Stimulated activated CD4-positive, alpha-beta T cell treated with anti-CD3 and anti-CD28 coated beads, Interleukin-2, amount 100 ng/mL, for 48 hours (primary cell): ENCODE measurements at regions not wholly inside any gene's neighbourhood (a gene's known extent, or its start where the extent isn't known, plus 50 kb on each side); places are given as distances from the start of the nearest gene placed in this dataset.
"Not testable (repeated sequence)": the region's sequence is repeated elsewhere in the genome, so short reads cannot be mapped to it uniquely, and the experiment has no call there.

Experiments used
- DNase-seq, 2 donors: peaks; one replicate each; pipeline ENCODE4 v3.0.0-alpha.2; 2020

GRCh38 chr2:238763471-238763995 is 84.4 kb upstream of the TWIST2 start:
- DNase-seq = no peak

DNA sequence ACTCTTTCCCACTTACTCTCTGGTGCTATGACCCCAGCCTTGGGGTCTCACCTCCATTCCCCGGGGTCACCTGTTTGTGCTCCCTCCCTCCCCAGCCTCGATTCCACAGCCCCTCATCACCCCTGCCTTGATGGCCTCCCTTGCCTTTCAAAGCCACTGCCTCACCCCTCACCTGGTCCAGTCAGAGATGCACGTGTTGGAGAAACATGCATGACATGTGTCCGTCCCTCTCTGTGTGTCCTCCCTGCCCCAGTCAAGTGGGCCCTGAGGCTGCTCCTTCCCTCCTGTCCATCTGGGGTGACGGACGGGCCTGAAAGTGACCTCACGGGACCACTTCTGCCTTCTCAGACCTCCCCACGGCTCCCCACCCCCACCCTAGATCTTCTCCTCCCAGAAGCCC is 82.3 kb upstream of the TWIST2 start:
- DNase-seq = no peak

GRCh38 chr2:238771218-238771617 is 76.7 kb upstream of the TWIST2 start:
- DNase-seq = no peak

- DNase-seq = no peak
Measured at GRCh38 chr2:238771639-238772038, 76.2 kb upstream of the TWIST2 start.

DNA sequence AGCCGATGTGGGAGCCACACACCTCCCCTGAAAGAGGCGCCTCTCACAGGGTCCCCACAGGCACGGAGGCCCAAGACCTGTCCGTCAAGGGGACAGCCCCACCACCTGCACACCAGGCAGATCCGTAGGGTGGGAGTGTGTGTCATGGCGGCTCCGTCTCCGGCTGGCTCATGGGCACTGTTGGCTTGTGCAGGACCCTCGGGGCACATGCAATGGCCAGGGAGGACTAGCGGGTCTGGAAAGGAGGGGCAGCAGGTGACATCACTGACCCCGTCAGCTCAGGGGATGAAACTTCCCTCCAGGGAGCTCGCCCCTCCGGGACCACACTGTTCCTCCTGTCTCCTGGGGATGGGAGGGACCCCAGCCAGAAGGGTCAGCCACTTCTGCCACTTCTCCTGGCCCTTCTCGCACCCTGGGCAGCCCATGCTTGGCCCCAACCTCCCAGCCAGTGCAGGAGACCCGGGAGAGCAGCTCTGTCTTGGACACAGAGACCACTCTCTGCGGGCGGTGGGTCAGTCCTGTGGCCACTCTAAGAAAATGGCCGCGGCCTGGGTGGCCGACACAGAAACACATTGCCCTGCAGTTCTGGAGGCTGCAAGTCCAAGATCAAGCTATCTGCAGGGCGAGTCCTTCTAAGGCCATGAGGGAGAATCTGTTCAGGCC is 75.1 kb upstream of the TWIST2 start:
- no peak for DNase-seq

DNA sequence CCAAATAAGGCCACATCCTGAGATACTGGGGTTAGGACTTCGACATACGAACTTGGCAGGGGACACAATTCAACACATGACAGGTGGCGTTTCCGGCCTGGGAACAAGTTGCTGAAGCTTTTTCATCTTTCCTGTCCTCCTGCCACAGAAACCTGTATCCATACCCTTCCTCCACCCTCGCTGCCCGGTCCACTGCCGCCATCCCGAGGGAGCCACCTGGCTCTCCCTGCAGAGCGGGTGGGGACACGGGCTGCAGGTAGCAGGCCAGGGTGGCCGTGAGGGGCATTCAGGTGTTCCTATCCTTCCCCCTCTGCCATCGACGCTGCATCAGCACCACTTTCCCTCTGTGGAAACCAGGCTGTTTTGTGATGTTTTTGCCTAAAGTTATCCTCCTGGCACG is 74.4 kb upstream of the TWIST2 start:
- no peak for DNase-seq

DNA sequence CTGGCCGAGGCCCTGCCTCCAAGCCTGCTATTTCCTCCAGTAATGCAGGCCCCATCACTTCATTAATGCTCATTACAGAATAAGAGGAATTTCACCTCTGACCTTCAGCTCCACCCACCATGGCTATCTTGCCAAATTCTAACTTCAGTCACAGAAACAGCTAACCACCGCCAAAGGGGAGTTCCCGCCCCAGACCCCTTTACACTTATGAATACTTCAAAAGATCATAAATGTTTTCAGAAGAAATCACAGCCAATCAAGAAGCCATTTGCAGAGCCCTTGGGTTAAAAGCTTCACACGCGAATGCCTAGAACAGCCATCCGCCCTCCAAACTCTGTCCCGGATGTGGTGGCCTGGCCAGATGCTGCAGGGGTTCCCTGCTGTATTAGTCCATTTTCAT is 73.8 kb upstream of the TWIST2 start:
- no peak for DNase-seq

- DNase-seq = no peak
Measured at GRCh38 chr2:238774980-238775509, 72.8 kb upstream of the TWIST2 start.

DNA sequence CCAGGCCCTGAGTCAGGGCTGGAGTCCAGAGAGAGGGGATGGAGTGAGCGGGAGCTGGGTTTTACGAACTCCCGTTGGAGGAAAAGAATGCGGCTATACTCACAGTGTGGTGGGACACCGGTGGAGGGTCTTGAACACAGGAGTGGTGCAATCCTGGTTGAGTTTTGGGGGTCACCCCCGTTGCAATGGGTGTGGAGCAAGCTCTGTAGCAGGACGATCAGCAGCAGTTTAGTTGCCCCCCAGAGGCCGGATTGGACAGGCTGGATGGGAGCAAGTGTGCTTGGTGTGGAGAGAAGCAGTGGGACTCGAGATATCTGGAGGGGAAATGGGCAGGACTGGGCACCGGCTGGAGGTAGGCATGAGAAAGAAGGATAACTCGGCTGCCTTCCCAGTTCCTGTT is 72.3 kb upstream of the TWIST2 start:
- DNase-seq = no peak

DNA sequence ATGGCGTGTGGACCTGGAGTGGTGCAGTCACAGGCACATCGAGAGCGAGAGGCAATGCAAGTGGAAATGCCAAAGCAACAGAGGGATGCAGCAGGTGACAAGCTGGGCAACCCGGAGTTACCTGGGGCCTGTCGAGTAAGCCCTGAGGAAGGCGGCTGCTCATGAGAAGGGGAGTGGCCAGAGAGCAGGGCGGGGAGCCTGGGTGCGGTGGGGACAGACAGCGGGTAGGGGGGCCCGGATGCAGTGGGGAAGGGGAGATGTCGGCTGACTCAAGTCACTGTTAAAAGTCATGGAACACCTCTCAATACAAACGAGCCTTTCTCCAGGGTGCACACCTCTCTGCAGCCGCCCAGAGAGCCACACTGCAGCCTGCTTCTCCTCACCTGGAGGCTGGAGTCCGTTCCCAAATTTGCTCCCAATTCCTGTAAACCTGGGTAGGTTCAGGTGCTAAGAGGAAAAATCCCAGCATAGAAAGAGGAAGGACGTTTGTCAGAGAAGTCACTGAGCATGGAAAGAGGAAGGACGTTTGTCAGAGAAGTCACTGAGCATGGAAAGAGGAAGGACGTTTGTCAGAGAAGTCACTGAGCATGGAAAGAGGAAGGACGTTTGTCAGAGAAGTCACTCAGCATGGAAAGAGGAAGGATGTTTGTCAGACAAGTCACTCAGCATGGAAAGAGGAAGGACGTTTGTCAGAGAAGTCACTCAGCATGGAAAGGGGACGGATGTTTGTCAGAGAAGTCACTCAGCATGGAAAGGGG is 71.7 kb upstream of the TWIST2 start:
- DNase-seq = no peak

DNA sequence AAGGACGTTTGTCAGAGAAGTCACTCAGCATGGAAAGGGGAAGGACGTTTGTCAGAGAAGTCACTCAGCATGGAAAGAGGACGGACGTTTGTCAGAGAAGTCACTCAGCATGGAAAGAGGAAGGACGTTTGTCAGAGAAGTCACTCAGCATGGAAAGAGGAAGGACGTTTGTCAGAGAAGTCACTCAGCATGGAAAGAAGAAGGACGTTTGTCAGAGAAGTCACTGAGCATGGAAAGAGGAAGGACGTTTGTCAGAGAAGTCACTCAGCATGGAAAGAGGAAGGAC is 71.2 kb upstream of the TWIST2 start:
- DNase-seq = not testable (repeated sequence)

DNA sequence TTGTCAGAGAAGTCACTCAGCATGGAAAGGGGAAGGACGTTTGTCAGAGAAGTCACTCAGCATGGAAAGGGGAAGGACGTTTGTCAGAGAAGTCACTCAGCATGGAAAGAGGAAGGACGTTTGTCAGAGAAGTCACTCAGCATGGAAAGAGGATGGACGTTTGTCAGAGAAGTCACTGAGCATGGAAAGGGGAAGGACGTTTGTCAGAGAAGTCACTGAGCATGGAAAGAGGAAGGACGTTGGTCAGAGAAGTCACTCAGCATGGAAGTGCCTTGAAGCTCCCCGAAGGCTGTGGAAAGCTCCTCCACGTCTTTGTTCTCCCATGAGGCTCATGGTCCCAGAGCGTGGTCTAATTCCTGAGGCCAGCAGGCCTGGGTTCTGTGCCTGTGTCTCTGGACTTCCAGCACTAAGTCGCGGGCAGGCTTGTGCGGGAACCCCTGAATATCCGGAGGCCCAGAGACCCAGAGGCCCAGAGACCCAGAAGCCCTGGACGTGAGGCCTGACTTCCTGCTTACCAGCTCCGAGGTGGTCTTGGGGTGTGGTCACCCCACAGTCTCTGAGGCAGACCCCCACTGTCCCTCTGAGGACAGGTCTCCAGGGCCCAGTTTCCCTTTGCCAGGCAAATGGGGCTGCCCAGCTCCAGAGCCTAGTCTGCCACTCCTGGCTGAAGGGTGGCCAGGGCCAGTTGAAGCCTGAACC is 70.4 kb upstream of the TWIST2 start:
- no peak for DNase-seq

GRCh38 chr2:238784671-238785527 is 63.0 kb upstream of the TWIST2 start:
- DNase-seq = peak; percentile 44 to 57

- no peak for DNase-seq
Measured at GRCh38 chr2:238785528-238785860, 62.4 kb upstream of the TWIST2 start.

DNA sequence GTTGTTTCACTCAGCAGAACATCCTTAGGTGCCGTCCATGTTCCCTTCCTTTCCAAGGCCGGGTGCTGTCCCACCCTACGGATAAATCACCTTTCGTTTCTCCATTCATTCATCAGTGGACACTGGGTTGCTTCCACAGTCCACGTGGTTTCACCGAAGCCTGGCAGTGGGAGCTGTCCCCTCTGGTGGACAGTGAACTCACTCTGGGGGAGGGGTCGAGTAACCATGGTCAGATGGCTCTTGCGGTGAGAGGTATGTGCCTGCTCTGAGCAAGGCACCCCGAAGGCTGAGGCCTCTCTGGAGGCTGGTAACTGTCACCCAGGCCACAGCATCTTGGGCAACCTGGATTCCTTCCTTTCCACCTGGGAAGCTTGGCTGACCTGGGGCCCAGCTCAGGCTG is 61.5 kb upstream of the TWIST2 start:
- DNase-seq = no peak

GRCh38 chr2:238786792-238787490 is 60.9 kb upstream of the TWIST2 start:
- DNase-seq = no peak

DNA sequence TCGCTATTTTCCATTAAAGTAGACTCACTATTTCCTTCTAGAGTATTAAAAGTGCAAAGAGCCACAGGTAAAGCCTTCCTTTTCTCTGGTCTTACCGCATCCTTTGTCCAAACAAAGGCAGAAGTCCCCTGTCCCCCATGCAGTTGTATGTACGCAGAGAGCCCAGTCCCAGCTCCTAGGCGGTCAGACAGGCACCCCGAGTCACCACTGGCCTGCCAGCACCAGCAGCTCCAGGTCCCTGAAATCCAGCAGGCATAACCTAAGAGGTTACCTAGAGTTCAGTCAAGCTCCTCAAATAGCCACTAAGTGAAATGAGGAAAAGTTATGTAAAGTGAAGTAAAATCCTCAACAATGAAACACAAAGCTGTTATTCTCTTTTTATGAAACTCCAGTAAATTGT is 60.4 kb upstream of the TWIST2 start:
- no peak for DNase-seq

DNA sequence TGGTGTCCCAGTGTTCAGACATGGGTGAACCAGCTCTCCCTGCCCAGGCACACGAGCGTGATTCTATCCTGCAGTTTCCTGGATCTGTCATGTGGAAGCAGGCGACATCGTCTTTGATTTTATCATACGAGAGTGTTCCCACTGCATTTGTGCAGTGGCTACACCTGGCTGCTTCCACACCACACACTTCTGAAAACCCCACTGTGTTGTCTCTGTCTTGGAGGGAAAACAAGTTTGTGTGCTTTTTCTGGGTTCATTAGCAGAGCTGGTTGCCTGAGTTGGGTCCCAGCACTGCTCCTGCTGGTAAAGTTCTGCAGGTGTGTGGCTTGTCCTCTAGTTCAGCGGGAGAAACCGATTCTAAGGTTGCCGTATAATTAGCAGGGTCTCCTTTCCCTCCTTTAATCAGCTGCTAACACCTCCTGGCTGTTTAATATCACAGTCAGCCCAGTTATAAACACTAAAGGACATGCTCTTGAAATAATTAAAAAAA is 58.5 kb upstream of the TWIST2 start:
- DNase-seq = no peak

DNA sequence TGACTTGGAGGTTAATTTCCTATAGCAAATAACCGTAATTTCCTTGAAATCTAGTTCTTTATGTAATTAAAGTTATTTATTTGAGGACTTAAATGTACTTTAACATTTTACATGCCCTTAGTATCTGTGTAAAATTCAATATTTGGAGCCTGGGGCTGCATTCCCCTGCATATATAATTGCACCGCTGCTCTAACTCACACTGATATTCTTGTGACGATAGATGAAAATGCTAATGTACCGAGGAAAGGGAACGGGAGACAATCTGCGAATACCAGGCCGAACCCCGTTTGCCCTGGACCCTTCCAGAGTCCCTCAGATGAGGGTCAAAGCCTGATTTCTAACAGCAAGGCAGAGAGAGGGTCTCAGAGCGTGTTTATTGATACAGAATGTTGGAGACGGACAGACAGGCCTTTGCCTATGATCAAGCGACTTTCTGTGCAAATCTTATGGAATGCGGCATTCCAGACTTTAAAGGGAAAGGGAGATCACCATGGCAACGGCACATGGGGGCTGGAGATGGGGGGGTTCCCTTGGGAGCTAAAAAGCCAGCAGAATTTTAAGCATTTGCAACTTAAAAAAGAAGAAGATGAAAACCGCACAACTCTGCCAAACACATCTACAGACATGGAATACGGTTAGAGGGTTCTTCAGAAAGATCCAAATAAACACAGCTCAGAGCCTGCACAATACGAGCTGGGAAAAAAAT is 57.6 kb upstream of the TWIST2 start:
- DNase-seq = no peak

- no peak for DNase-seq
Measured at GRCh38 chr2:238790833-238791230, 57.1 kb upstream of the TWIST2 start.

- DNase-seq = no peak
Measured at GRCh38 chr2:238791354-238791753, 56.5 kb upstream of the TWIST2 start.

DNA sequence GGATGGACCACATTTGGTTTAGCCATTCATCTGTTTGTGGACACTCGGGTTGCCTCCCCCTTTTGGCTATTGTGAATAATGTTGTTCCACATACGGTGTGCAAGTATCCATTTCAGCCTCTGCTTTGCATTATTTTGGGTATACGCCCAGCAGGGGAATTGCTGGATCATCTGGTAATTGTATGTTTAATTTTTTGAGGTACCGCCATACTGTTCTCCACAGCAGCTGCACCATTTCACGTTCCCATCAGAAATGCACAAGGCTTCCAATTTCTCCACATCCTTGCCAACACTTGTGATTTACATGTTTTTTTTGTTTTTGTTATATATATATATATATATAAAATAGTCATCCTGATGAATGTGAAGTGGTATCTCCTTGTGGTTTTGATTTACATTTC is 54.6 kb upstream of the TWIST2 start:
- DNase-seq = no peak
